DND-41 (cell line): ENCODE measurements at regions not wholly inside any gene's neighbourhood (a gene's known extent, or its start where the extent isn't known, plus 50 kb on each side); places are given as distances from the start of the nearest gene placed in this dataset.

ENCODE experiments used
- EZH2 ChIP-seq: IDR thresholded peaks from 3 replicates; pipeline ENCODE4 v1.6.1; 2012; ENCODE audit warnings: borderline replicate concordance, low read depth, mild to moderate bottlenecking, moderate library complexity, low read length, inconsistent platforms; ENCODE audit not compliant: severe bottlenecking
- TF ChIP-seq, protein P1 (sequence below): IDR thresholded peaks from 2 replicates; pipeline ENCODE4 v1.5.1; 2012; ENCODE audit warnings: borderline replicate concordance, low read length, moderate library complexity, mild to moderate bottlenecking; ENCODE audit not compliant: poor library complexity, severe bottlenecking; ENCODE audit errors: extremely low read depth

DNA sequence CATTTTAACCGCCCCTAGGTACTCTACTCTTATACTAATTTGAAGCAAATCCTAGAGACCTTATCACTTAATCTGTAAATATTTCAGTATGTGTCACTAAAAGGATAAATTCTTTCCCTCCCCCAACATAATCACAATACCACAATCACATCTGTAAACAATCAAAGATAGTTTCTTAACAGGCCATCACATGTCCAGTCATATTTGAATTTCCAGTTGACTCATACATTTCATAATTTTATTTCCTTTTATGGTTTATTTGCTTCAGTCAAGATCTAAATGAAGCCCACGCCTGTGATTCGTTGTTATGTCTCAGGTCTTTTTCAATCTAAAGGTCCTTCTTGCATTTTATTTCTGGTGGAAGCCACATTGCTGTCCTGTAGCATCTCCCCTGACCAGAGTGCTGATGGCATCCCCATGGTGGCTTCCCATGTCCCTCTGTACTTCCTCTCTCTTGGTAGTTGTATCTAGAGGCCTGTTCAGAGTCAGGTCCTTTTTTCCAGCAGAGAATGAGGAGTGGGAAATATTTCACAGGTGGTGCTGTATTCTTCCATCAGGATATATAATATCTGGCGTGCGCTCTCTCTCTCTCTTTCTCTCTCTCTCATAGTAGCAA, 128.6 kb upstream of the SLC22A23 start:
- TF ChIP-seq, protein P1, sequence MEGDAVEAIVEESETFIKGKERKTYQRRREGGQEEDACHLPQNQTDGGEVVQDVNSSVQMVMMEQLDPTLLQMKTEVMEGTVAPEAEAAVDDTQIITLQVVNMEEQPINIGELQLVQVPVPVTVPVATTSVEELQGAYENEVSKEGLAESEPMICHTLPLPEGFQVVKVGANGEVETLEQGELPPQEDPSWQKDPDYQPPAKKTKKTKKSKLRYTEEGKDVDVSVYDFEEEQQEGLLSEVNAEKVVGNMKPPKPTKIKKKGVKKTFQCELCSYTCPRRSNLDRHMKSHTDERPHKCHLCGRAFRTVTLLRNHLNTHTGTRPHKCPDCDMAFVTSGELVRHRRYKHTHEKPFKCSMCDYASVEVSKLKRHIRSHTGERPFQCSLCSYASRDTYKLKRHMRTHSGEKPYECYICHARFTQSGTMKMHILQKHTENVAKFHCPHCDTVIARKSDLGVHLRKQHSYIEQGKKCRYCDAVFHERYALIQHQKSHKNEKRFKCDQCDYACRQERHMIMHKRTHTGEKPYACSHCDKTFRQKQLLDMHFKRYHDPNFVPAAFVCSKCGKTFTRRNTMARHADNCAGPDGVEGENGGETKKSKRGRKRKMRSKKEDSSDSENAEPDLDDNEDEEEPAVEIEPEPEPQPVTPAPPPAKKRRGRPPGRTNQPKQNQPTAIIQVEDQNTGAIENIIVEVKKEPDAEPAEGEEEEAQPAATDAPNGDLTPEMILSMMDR = no peak
- no peak for TF ChIP-seq EZH2
